Peyer's patch (tissue), 4 donors: ENCODE measurements at regions not wholly inside any gene's neighbourhood (a gene's known extent, or its start where the extent isn't known, plus 50 kb on each side); places are given as distances from the start of the nearest gene placed in this dataset.

Experiments
- DNase-seq, 3 donors: peaks; one replicate each; pipeline ENCODE4 v3.0.0-alpha.2; 2017 to 2019
- H3K27ac ChIP-seq, 4 donors: fragments of 200-600 bp; sonication (generic); one replicate each; pipeline ENCODE4 v1.5.1; 2016 to 2019
- H3K27me3 ChIP-seq, 2 donors: fragments of 200-600 bp; sonication (generic); one replicate each; pipeline ENCODE4 v1.5.1; 2019
- H3K36me3 ChIP-seq, 3 donors: fragments of 200-600 bp; sonication (generic); one replicate each; pipeline ENCODE4 v1.5.1; 2016 to 2019
- H3K4me1 ChIP-seq, 4 donors: fragments of 200-600 bp; sonication (generic); one replicate each; pipeline ENCODE4 v1.5.1; 2016 to 2019
- H3K4me3 ChIP-seq, 4 donors: fragments of 200-600 bp; sonication (generic); 1 replicate in 3 of 4; 2 replicates in 1 of 4; pipeline ENCODE4 v1.5.1; 2016 to 2019; ENCODE audit warnings: mild to moderate bottlenecking in 1 of 4
- H3K9me3 ChIP-seq, 4 donors: fragments of 200-600 bp; sonication (generic); one replicate each; pipeline ENCODE4 v1.5.1; 2016 to 2019; ENCODE audit warnings: mild to moderate bottlenecking in 1 of 4
- CTCF ChIP-seq, 6 experiments: fragments of 450-650 bp in 4 of 6; fragments of 200-600 bp in 2 of 6; sonication (generic) in 1 of 6; IDR thresholded peaks; one replicate each; pipeline ENCODE4 v1.5.1; 2017 to 2019; ENCODE audit warnings: antibody characterized with exemption in 6 of 6, mild to moderate bottlenecking in 3 of 6, moderate library complexity in 1 of 6
- POLR2A ChIP-seq, 2 donors: fragments of 450-650 bp; IDR thresholded peaks; one replicate each; pipeline ENCODE4 v1.5.1; 2017; ENCODE audit warnings: antibody characterized with exemption in 2 of 2, mild to moderate bottlenecking in 2 of 2, moderate library complexity in 2 of 2

- Histone ChIP-seq H3K27ac (no peak overlapping the region), H3K36me3 (no peaks in the 10 kb centered on the region)
- DNase-seq = no peak
Measured at GRCh38 chr4:71862315-71862714, 78.4 kb upstream of the GC start.

GRCh38 chr4:71863457-71863856, 79.6 kb upstream of the GC start:
- no peak for TF ChIP-seq POLR2A (IDR thresholded peaks at IDR 0.05)
- no peak for TF ChIP-seq CTCF (IDR thresholded peaks at IDR 0.05)
- no peak for DNase-seq
- peaks cover 0 to 5% (median 2%) of the 10 kb centered on the region in 4 donors for H3K9me3 ChIP-seq

More at GRCh38 chr4:71862315-71862714, 78.4 kb upstream of the GC start:
- H3K4me1 ChIP-seq = no peaks in the 10 kb centered on the region
- peaks cover 0 to 5% (median 2%) of the 10 kb centered on the region in 4 donors for H3K9me3 ChIP-seq
- no peak overlapping the region for H3K4me3 ChIP-seq
- no peaks in the 10 kb centered on the region for H3K27me3 ChIP-seq
- TF ChIP-seq POLR2A (IDR thresholded peaks at IDR 0.05) (no peak), CTCF (IDR thresholded peaks at IDR 0.05) (no peak)

GRCh38 chr4:71864380-71864779, 80.5 kb upstream of the GC start:
- no peaks in the 10 kb centered on the region for H3K36me3 ChIP-seq
- no peak overlapping the region for H3K4me3 ChIP-seq
- H3K27ac ChIP-seq = no peak overlapping the region
- H3K9me3 ChIP-seq = peaks cover 0 to 5% (median 2%) of the 10 kb centered on the region in 4 donors
- DNase-seq = no peak
- no peaks in the 10 kb centered on the region for H3K4me1 ChIP-seq
- TF ChIP-seq CTCF (IDR thresholded peaks at IDR 0.05) (no peak), POLR2A (IDR thresholded peaks at IDR 0.05) (no peak)
- no peaks in the 10 kb centered on the region for H3K27me3 ChIP-seq

More at GRCh38 chr4:71863457-71863856, 79.6 kb upstream of the GC start:
- Histone ChIP-seq H3K4me1 (no peaks in the 10 kb centered on the region), H3K36me3 (no peaks in the 10 kb centered on the region), H3K4me3 (no peak overlapping the region), H3K27me3 (no peaks in the 10 kb centered on the region), H3K27ac (no peak overlapping the region)

GRCh38 chr4:71866212-71866885, 82.5 kb upstream of the GC start:
- TF ChIP-seq CTCF (IDR thresholded peaks at IDR 0.05) (no peak), POLR2A (IDR thresholded peaks at IDR 0.05) (no peak)
- H3K4me3 ChIP-seq = no peak overlapping the region
- no peaks in the 10 kb centered on the region for H3K27me3 ChIP-seq
- no peak for DNase-seq
- no peak overlapping the region for H3K27ac ChIP-seq
- H3K36me3 ChIP-seq = no peaks in the 10 kb centered on the region
- no peaks in the 10 kb centered on the region for H3K4me1 ChIP-seq
- H3K9me3 ChIP-seq = peaks cover 0 to 5% (median 0%) of the 10 kb centered on the region in 4 donors

- no peak for DNase-seq
Measured at GRCh38 chr4:71867598-71867997, 83.7 kb upstream of the GC start.

More at GRCh38 chr4:71867598-71867997, 83.7 kb upstream of the GC start:
- no peaks in the 10 kb centered on the region for H3K36me3 ChIP-seq
- peaks cover 0 to 5% (median 0%) of the 10 kb centered on the region in 4 donors for H3K9me3 ChIP-seq
- H3K27me3 ChIP-seq = no peaks in the 10 kb centered on the region
- no peak for TF ChIP-seq CTCF (IDR thresholded peaks at IDR 0.05)
- TF ChIP-seq POLR2A (IDR thresholded peaks at IDR 0.05) = no peak
- no peak overlapping the region for H3K27ac ChIP-seq
- H3K4me1 ChIP-seq = no peaks in the 10 kb centered on the region
- no peak overlapping the region for H3K4me3 ChIP-seq
